ENCODE measurements at regions not wholly inside any gene's neighbourhood (a gene's known extent, or its start where the extent isn't known, plus 50 kb on each side); places are given as distances from the start of the nearest gene placed in this dataset.

GRCh38 chr4:189874591-189874990 is 66.1 kb upstream of the FRG1 start:
- TF ChIP-seq POLR2A (IDR thresholded peaks at IDR 0.05) (no peak), CTCF (IDR thresholded peaks at IDR 0.05) (no peak)

Data from lower leg skin (tissue), 3 donors.